GM19328 (cell line): ENCODE measurements at regions not wholly inside any gene's neighbourhood (a gene's known extent, or its start where the extent isn't known, plus 50 kb on each side); places are given as distances from the start of the nearest gene placed in this dataset.
A peak's percentile ranks its signal among the peaks of the same experiment; 100 is the strongest.

ENCODE experiments used
- ATAC-seq: cut with Tn5 transposase; IDR thresholded peaks from one replicate; pipeline ENCODE4 v1.9.1; 2021; ENCODE audit warnings: mild to moderate bottlenecking, moderate library complexity; ENCODE audit not compliant: unreplicated experiment

GRCh38 chr4:146998157-146998556, 52.5 kb upstream of the TTC29 start:
- no peak for ATAC-seq

DNA sequence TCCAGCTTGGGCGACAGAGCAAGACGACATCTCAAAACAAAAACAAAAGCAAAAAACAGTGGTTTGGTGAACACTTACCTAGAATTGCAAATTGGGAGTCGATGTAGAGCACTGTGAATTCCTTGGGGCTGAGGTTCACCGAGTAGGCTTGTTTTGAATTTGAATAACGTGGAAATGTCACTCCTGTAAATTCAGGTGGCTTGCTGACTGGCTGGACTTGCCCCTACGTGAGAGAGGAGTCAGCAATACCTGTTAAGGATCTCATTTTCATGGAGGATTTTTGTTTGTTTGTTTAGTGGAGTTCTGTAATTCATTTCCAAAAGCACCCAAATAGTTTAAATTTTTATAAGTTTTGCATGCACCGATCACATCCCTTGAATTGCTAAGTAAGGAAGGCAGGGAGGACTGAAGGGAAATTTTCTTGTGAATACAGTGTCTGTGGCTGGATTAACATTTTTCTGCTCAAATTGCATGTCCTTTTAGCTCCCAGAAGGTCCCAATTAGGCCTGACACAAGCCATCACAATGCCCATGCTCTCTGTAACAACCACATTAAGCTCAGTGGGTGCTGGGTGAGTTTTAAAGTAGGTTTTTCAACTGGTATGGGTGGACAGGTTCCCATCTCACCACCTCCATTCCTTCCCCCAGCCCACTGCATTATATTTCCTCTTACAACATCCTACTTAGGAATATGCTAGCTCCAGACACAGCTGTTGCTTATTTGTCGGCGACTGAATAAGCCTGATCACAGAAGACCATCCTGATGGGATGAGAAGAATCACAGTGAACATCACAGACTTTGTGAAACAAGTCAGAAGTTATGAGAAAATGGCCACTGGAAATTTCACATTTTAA, 58.5 kb upstream of the TTC29 start:
- ATAC-seq, result no peak

GRCh38 chr4:147006229-147006628, 60.6 kb upstream of the TTC29 start:
- no peak for ATAC-seq

- ATAC-seq, result no peak
Measured at GRCh38 chr4:147009875-147010274, 64.2 kb upstream of the TTC29 start.

DNA sequence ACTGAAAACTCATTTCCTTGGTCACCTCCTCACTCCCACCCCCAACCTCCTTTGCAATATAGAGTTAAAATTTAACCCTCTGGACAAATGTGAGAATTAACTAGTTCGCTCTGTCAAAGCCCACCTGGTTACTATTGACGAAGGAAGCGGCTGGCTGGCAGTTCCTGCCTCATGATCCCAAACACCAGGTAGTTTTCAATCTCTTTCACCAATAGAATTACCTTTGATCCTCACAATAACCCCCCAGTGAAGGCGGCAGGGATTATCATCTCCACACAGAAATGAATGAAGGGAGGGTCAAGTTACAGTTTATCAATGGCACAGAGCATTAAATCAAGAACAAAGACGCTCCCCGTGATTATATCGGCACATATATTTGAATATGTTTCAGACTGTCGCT, 65.7 kb upstream of the TTC29 start:
- no peak for ATAC-seq

DNA sequence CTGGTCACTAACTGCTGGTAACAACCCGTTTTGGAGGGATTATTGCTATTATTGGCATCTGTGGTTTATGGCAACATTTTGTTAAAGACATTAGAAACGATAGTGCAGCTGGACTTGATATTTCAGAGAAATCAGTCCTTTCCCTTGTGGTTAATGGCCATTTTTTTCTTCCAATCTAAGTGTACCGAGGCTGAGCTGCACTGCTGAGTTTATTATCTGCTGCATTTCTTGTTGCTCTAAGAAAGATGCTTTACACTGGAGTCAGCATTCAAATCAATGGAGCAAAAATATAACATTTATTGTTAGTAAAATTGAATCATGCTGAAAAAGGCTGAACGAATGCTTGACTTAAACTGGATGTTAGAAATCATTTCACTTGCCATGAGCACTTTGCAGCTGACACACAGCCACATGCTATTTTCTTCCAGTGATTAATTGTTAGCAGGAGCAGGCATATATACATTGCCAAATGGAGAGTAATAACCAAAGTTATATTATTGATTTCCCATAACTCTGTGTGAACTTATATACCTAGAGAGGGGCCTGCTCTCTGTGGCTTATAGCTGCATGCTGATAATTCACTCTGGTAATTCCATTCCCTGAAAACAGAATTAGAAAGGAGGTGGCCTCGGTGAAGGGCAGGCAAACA, 66.5 kb upstream of the TTC29 start:
- ATAC-seq, result no peak

DNA sequence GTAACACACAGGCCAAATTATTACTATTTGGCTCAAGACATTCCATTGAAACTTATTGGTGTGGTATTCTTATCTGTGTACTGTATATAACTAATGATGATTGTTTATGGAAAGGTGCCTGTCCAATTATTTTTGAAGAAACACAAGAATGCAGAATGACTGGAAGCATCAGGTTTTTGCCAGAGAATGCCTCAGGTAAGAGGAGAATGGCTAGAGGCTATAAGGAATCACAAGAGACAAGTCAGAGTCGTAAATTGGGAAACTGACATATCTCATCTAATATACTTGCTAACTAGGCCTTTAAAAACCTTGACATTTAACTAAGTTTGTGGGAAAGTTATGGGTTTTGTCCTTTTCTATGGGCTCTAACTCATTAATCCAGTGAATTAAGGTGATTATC, 69.3 kb upstream of the TTC29 start:
- no peak for ATAC-seq

DNA sequence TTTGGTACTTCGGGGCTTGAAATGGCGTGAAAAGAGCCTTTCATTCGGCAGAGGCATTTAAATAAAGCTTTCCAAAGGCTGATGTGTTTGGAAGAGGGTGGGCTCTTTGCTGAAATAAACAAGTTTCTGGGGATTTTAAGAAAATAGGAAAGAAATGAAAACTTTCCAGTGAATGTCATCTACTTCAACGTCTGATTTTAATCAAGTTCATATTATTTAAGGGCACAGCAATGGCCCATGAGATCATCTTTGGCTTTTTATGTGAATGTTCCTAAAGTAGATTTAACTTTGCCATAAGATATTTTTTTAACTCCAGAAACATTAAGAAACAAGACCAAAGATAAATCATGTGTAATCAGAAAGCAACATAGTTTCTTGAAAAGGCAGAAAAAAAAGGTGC, 69.8 kb upstream of the TTC29 start:
- no peak for ATAC-seq

- ATAC-seq, result no peak
Measured at GRCh38 chr4:147017081-147017480, 71.4 kb upstream of the TTC29 start.

DNA sequence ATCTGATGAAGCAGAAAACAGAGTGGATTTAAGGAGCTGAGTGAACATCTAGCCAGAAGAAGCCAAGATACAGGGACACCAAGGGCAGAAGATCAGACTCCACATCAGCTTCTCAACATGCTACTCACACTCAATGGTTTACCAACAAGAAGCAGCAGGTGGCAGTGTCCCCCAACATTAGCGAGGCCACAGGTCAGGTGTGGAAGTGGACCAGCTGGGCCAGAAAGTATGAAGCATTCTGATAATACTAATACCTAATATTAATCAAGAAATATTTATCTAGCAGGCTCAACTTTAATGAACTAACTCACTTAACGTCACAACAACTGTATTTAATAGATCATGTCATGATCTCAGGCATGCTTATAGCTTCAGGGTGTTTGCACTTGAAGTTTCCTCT, 73.4 kb upstream of the TTC29 start:
- ATAC-seq, result peak; percentile 74

- no peak for ATAC-seq
Measured at GRCh38 chr4:147020456-147020855, 74.8 kb upstream of the TTC29 start.

DNA sequence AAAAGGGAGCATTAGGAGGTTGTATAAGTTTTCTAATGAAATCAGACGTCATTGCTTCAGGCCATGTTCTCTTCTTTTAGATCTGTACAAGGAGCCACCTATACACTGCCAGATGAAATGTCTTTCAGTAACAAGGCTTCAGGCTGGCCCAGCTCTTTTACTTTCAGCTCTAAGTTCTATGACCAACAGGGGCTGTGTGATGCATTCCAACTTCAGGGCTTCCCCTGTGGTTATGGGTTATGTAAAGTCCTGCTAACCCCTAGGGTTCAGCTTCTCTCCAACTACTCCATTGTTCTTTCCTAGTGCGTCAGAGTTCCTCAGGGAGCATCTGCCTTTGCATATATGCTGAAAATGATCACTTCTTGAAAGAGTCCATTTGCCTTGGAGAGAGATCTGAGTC, 79.4 kb upstream of the TTC29 start:
- ATAC-seq, result no peak

GRCh38 chr4:147029296-147029695, 83.6 kb upstream of the TTC29 start:
- ATAC-seq, result no peak

DNA sequence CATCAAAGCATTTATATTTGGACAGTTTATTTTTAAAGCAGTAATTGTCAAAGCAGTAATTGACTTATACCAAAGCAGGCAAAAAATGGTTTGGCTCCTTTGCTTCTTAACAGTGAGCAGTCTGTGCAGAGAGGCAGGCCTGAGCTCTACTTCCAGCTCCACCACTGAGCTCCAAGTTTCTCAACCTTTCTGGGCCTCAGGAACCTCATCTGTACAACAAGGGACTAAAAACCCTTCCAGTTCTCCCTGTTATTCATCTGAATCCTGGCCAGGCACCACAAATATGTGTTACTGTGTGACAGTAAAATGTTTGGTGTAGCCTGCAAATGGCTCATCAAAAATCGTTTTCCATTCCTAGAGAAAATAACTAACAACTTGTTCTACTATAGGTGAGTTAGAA, 88.7 kb upstream of the TTC29 start:
- ATAC-seq, result no peak

GRCh38 chr4:147037069-147037468, 91.4 kb upstream of the TTC29 start:
- no peak for ATAC-seq

DNA sequence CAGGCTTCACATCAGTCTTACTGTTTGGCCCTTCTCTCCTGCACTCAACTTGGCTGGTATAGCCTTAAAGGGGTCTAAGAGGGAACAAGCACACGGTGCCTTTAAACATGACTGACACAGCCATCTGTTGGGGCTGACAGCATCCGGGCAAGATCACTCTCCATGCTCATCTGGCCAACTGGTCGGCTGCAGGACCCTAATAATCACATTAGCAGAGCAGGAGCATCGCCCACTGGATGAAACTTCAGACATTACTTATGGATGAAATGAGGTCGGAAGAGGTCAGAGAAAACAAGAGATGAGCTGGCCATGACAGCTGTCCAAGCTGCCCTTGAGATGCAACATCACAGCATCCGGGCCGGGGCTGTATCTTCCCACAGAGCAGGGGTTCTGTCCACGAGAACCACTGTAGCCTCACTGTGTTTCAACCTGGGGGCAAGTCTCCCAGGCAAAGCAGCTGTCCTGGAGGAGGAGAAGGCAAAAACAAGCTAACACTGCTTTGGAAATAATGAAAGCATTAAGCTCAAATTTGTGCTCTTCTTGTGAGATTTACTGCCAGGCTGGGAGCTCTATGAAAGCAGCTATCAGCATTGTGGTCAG, 94.4 kb upstream of the TTC29 start:
- ATAC-seq, result no peak

GRCh38 chr4:147040874-147041273, 95.2 kb upstream of the TTC29 start:
- ATAC-seq, result no peak

GRCh38 chr4:147041376-147041775, 95.7 kb upstream of the TTC29 start:
- ATAC-seq, result no peak

DNA sequence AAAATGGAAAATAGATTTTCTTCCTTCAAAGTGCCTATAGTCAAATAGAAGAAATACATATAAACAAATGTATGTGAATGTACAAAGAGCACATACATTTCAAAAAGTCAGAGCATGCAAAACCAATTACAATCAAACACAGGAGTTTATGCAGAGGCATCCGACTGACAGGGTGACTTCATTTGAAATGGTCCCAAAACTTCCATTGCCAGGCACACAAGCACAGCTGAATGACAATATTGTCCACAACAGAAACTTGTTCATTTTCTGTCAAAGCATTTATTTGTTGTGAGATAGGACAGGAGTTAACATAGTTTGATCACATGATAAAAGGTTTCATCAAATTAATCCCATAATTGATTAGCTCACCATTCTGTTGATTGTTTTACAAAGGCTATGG, 96.4 kb upstream of the TTC29 start:
- ATAC-seq, result no peak

DNA sequence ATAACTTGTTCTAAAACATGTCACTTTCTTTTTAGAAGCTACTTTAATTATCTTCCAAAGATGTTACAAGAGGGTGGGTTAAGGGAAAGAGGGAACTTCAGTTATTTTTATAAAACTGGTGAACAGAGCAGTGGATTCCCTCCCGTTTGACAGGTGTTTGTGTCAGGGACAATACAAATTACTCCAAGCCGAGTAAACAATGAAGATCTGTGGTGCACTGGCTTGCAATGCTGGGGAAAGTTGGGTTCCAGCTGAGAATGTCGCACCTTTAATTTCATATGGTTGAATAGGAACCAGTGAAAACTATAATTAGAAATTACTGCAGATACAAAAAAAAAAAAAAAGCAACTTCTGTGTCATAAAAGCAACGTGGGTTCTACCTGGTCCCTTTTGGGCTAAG, 98.6 kb upstream of the TTC29 start:
- no peak for ATAC-seq

- ATAC-seq, result no peak
Measured at GRCh38 chr4:147049946-147050345, 104.3 kb upstream of the TTC29 start.

GRCh38 chr4:147050356-147050765, 104.7 kb upstream of the TTC29 start:
- no peak for ATAC-seq
